IPS DF 4.7 (cell line): ENCODE measurements at regions not wholly inside any gene's neighbourhood (a gene's known extent, or its start where the extent isn't known, plus 50 kb on each side); places are given as distances from the start of the nearest gene placed in this dataset.
"Not testable (repeated sequence)": the region's sequence is repeated elsewhere in the genome, so short reads cannot be mapped to it uniquely, and the experiment has no call there.

Experiments
- DNase-seq: peaks from one replicate; pipeline ENCODE4 v3.0.0-alpha.2; 2013; ENCODE audit warnings: low spot score; ENCODE audit errors: extremely low read depth

DNA sequence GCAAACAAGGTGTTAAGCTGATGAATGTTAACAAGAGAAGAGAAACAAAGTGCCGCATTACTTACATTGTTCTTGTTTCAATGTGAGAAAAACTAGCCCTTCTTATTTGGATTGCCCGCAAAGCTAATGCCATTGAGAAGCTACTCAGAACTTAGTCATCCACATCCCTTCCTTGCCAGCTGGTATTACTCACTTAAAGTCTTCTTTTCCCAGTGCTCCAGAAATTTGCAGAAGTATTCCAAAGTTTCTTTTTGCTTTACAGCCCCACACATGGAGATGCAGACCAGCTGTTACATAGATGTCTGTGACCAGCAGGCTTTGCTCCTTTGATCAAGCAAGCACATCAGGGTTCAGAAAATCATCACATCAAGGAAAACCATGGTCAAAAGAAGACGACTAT, 529.0 kb downstream of the TBC1D32 start:
- no peak for DNase-seq

DNA sequence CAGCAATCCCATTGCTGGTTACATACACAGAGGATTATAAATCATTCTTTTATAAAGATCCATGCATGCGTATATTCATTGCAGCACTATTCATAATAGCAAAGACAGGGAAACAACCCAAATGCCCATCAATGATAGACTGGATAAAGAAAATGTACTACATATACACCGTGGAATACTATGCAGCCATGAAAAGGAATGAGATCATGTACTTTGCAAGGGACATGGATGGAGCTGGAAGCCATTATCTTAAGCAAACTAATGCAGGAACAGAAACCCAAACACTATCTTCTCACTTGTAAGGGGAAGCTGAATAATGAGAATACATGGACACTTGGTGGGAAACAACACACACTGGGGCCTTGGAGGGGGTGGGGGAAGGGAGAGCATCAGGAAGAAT, 529.7 kb downstream of the TBC1D32 start:
- DNase-seq = no peak

DNA sequence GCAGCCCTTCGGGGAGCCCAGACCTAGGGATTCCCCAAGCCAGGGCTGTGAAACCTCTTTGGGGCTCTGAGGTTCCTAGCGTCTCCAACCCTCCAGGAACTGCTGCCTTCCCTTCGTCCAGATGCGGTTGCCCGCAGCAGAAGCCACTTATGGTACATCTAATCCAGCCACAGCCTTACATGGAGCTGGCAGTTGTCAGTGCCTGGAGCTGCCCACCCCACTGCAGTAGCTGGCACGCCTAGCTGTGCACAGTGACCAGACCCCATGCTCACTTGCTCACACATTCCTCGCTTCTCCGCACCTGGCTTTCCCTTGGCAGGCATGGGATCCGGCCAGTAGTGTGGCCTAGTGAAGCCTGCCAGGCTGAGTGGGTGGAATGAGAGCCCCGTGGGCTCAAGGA, 547.6 kb downstream of the TBC1D32 start:
- DNase-seq = no peak

DNA sequence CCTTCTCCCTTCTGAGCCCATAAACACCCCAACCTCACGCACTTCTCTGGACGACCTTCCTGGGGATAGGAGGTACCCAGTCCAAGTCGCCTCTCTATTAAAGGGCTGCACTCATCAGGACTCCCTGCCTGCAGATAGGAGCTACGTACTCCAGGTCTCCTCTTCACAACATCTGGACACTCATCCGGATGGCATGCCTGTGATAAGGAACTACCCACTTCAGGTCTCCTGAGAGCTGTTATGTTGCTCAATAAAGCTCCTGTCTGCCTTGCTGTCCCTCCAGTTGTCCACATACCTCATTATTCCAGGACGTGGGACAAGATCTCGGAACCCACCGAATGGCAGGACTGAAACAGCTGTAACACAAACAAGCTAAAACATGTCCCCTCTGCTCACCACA, 548.0 kb downstream of the TBC1D32 start:
- DNase-seq = no peak

DNA sequence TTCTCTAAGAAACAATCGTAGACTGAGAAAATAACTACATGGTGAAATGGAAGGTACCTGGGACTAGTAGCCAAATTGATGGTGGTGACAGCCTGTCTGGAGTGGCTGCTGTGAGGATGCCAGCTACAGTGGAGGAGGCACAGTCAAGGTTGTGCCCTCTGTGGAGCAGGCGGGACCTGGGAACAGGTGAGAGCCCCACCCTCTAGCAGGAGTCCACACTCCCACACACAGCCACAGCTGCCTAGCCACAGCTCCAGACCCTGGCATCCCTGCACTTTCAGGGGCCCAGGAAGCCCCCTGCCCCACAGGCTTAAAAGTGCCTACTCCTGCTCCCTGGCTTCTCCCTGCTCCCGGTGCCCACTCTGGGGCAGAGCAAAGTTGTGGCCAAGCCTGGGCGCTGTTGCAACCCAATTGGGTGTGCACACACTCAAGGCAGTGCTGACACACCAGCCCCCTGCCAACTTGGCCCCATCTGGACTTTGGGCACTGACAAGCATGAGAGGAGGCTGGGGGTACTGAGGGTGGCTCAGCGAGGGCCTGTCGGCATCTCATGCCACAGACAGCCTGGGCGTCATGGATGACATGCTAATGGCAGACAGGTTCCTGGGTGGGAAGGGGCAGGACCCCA, 548.7 kb downstream of the TBC1D32 start:
- no peak for DNase-seq

DNA sequence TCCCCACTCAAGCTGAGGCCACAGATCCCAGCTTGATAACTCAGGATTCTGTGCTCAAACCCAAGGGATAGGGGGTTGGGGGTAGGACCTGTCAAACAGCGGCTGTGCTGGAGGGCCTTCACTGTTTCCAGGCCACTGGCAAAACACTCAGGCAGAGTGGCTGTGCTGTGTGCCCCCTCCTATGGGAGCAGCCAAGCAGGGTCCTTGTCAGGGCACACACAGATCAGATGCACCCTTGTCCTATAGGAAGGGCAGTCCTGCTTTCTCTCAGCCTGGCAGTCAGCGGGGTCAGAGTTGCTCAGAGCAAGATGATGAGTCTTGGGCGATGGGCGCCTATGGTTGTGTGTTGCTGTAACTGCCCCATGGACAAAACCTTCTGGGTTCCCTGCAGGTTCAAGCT, 554.8 kb downstream of the TBC1D32 start:
- DNase-seq = no peak

DNA sequence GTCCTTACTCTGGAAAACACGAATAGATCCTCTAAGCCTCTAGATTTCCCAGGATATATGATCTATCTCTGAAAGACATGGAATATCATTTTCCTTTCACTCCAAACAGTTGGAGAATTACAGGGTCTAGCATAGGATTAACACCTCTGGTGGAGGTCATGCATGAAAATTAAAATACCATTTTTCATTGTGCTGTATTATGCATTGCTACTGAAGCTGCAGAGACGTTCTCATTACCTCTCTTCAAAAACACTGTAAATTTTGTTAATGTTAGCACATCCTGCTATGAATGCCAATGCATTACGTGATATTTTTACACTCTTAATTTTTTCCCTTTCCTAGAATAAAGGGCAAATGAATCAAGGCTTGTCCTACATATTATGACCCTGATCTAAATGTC, 558.6 kb downstream of the TBC1D32 start:
- DNase-seq = no peak

DNA sequence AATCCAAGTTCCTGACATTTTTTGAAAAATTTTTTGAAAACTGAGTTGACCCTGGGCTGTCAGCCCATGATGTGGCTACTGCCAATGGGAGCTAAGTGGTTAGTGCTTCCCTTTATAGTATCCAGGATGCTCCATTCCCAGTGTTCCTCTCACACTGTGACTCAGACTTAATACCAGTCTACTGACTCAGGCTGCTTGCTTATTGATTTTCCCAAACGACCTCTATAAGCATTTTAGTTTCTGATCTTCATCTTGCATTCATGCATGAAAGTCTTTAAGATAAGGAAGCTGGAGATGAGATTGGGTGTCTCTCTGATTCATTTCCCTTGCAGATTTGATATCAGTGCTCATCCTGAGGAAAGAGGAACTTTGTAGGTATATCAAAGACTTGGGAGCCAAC, 560.0 kb downstream of the TBC1D32 start:
- DNase-seq = no peak

DNA sequence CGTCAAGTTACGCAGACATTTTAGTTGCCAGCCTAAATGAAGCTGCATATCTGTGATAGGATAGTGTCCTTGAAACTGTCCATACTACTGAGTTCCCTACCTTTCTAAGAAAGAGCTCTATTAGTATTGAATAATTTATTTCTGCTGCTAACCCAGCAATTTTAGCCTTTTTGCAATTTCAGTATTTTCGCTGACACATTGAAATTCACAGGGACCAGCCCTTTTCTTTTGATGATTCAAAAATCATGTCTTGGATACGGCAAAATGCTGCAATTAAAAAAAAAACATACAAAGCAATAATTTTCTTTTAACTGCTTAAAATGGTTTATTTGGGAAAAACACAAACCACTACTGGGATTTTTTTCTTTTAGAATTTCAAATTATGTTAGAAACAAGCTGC, 563.3 kb downstream of the TBC1D32 start:
- no peak for DNase-seq

DNA sequence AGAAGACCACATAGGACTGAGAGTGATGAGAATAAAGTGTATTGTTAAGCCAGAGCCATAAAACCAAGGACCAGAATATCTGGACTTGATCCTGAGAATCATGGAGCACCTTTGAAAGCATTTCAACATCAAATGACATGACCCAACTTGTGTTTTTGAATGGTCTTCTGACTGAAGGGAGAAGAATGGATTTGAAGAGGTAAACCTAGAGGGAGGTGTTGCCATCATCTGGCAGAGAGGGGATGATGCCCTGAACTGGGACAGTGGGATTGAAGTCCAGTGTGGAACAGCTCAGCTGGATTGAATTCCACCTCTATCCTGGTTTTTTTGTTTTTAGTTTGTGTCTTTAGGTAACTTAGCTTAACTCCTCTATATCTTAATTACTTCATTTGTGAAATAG, 570.0 kb downstream of the TBC1D32 start:
- no peak for DNase-seq

DNA sequence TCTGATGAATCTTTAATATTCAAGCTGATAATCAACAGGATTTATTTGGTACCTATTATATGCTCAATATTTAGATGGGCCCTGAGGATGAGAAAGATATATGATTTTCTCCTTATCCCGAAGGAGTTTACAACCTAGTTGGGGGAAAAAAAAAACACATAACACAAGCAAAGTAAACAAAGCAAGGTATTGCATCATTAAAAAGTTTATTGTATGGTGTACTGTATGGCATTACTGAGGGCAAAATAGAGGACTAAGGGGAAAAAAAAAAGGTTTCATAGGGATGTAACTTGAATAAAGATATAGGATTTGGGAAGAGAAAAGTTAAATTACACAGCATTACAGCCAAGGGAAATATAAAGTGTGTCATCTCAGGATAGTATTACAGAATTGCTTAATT, 574.7 kb downstream of the TBC1D32 start:
- no peak for DNase-seq

DNA sequence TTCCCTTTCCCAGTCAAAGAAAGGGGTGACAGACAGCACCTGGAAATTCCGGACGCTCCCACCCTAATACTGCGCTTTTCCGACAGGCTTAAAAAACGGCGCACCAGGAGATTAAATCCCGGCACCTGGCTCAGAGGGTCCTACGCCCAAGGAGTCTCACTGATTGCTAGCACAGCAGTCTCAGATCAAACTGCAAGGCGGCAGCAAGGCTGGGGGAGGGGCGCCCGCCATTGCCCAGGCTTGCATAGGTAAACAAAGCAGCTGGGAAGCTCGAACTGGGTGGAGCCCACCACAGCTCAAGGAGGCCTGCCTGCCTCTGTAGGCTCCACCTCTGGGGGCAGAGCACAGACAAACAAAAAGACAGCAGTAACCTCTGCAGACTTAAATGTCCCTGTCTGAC, 585.7 kb downstream of the TBC1D32 start:
- DNase-seq = not testable (repeated sequence)

DNA sequence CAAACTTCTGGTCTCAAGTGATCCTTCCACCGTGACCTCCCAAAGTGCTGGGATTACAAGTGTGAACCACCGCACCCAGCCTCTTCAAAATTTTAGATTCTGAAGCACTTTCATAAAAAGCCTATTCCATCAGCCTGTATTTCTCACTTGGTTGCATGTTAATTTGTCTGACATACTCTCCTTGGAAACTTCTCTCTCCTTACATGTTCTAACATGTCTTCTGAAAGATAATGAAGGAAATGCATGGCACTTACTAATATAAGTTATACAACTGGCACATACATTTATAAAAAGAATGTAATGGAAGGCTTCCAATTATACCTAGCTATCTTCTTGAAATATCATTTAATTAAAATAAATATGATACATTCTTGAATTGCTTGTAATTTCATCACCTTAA, 597.5 kb downstream of the TBC1D32 start:
- no peak for DNase-seq

DNA sequence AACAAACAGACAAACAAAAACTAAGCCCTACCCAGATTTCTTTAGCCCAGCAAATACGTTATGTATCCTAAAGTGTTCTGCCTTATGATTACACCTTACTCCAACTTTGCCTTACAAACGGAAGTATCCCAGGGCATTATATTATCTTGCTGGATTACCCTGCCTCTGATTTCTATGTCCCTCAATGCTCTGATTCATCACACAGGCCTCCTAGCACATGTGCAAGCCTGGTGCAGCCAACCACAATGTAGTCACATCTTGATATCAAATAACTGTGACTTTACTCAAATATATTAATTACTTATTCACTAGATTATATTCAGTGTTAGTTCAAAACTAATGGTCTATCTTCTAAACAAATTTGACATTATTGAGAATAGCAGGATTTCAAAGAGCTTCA, 598.6 kb downstream of the TBC1D32 start:
- DNase-seq = no peak

DNA sequence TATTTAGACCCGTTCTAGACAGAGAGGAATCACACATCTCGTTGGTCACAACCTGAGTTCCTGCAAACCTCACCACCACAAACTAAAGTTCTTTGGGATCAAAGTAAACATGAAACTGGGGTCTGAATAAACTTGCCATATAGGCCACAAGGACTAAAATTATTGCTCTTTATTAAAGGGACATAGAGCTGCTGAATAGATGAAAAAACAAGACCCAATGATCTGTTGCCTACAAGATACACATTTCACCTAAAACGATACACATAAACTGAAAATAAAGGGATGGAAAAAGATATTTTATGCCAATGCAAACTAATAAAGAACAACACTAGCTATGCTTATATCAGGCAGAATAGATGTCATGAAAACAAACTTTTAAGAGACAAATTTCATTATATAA, 623.0 kb downstream of the TBC1D32 start:
- no peak for DNase-seq

DNA sequence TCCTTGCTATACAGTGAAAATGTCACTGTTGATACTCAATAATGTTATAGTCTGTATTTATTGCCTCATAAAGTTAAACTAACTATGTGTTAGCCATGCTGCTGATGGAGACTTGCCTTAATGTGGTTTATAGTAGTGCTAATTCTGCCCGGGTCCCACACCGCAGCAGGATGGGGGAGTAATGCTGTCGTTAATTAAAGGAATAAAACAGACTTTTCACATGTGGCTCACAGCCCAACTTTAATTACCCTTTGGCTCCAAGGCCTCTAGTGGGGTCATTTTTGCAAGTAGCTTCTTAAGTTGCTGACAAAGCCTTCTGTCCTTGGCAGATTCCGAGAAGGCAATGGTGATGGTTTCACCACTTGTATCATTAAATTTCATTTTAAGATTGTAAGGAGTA, 634.3 kb downstream of the TBC1D32 start:
- no peak for DNase-seq

DNA sequence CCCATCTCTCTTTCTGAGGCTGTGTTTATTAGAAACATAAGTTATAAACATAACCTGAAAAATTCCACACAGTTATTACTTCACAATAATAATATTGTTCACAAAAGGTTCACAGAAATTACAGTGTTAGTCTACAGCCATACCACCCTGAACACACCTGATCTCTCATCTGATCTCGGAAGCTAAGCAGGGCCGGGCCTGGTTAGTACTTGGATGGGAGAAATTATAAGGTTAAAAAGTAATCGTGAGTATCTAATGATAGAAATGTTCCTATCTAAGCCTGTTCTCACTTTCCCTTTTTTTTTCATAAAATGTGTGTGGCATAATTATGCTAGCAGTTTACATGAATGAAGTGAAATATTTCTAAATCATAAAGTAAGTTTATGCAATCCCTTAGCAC, 647.8 kb downstream of the TBC1D32 start:
- no peak for DNase-seq

DNA sequence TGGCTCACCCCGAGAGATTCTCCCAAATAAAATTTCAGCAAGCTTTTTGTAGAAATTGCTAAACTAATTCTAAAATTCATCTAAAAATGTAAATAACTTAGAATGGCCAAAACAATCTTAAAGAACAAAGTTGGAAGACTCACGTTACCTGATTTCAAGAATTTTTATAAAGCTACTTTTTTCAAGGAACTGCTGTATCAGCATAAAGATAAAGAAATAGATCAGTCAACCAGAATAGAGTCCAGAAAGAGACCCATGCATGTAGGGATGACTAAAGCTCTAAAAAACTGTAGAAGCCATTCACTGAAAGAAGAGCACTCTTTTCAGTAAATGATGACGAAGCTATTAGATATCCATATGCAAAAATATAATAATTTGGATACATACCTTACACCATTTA, 652.1 kb downstream of the TBC1D32 start:
- no peak for DNase-seq

DNA sequence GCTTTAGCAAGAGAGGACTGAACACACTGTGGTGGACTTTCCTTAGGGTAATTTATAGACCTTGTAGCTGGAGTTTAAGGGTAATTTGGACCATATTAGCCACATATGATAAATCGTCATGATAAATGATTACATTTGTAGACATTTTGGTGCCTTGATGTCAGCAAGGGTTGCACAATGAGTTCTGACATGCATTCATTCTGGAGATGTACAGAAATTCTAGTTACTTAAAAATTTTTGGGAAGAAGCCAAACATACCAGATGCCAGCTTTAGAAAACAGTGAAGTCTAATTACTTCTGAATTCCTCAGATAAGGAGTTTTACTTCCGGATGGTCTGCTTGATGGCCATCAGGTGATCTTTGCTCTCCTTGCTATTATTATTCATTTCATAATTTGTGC, 653.1 kb downstream of the TBC1D32 start:
- no peak for DNase-seq

DNA sequence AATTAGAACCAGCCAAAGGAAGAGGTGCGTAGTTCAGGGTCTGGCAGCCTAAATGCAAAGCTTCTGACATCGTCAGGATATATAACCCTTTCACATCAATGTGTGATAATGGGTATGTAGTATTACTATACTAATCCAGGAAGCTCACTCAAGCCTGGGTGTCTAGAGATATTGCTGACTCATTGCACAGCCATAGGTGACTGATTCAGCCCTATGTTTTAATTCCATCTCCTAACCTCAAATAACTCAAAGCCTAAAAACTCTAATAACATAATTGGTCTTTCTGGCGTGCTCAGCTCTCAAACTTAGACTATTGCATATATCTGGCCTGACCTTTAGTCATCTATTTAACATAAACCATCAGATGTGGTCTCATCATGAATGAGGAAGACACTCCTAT, 658.4 kb downstream of the TBC1D32 start:
- no peak for DNase-seq

DNA sequence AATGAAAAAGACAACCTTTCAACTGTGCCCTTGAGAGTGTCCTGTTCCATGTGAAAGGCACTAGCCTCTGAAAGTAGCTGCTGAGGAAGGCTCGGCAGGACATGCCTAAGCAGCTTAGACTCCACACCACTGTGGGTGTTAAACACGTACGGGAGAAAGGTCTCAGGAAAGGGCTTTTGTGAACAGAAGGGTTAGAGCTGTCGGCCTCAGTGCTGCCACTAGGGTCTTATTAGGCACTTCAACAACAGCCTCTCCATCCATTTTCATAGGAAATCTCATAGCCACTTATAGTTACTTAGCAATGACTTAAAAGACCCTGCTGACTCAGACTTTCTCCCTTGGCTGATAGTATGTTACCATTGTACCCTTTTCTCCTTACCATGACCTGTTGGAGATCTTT, 662.8 kb downstream of the TBC1D32 start:
- DNase-seq = peak; percentile 30

DNA sequence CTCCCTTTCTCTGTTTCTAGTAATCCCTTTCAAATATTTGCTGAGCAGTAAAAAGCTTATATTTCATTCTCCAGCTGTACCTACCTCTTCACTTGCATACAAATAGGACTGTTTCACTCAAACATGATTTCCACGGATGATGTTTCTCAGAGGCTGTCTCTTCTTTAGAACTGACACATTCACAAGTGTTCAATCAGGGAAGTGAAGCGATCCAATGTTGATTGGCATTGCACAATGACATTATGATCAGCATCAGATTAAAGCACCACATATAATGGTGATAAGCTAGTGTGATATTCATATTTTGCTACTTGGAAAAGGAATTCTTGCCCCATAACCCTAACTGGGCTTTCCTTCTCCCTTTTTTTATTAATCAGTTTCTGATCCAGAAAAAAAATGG, 681.8 kb downstream of the TBC1D32 start:
- no peak for DNase-seq

DNA sequence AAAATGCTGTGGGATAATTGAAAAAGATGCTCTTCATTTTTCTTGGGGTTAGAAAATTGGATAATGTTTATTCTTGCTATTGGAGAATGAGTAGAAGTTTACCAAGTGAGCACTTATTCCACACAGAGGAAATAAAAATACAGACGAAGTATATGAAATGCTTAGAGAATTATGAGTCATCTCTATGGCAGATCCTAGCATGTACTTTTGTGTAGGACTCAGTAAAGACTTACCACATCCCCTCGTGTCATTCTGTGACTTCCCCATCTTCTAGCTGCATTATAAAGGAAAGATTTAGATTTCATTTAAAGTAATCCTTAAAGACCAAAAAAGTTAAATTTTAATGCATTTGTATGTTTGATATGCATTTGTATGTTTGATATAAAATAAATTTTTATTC, 685.6 kb downstream of the TBC1D32 start:
- no peak for DNase-seq

DNA sequence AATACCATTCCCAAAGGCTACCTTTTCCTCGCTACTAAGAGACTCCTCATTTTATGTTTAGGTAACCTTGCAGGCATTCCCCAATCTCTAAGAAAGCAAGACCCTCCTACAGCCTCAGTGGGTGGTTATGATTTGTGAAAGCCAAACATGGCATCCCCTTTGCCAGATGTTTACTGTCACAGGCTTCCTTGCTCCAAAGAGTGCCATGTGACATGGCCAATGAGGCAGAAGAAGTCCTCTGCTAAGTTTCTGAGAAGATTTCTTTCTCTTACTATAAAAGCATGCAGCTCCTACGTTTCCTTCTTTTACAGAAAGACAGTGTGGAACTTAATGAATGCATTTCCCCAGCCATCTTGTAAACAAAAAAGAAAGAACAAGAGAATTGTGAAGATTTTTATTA, 688.2 kb downstream of the TBC1D32 start:
- DNase-seq = no peak
